Nephron (organoid): ENCODE measurements at regions not wholly inside any gene's neighbourhood (a gene's known extent, or its start where the extent isn't known, plus 50 kb on each side); places are given as distances from the start of the nearest gene placed in this dataset.
A peak's percentile ranks its signal among the peaks of the same experiment; 100 is the strongest.
"Not testable (repeated sequence)": the region's sequence is repeated elsewhere in the genome, so short reads cannot be mapped to it uniquely, and the experiment has no call there.

Experiments used
- H3K27ac Mint-ChIP-seq, 3 experiments: 2 replicates each; pipeline ENCODE4 v1.8.0; 2020; ENCODE audit warnings: mixed read lengths in 3 of 3, mild to moderate bottlenecking in 2 of 3, moderate library complexity in 1 of 3
- H3K27me3 Mint-ChIP-seq: 2 replicates; pipeline ENCODE4 v1.8.0; 2021; ENCODE audit warnings: low read depth, mild to moderate bottlenecking, moderate library complexity, mixed read lengths
- H3K36me3 Mint-ChIP-seq: 2 replicates; pipeline ENCODE4 v1.8.0; 2020; ENCODE audit warnings: low read depth, mixed read lengths
- H3K4me1 Mint-ChIP-seq: 2 replicates; pipeline ENCODE4 v1.8.0; 2020; ENCODE audit warnings: mixed read lengths
- H3K4me3 Mint-ChIP-seq, 3 experiments: 2 replicates each; pipeline ENCODE4 v1.8.0; 2020; ENCODE audit warnings: mild to moderate bottlenecking in 3 of 3, mixed read lengths in 3 of 3, moderate library complexity in 2 of 3
- H3K9me3 Mint-ChIP-seq: 2 replicates; pipeline ENCODE4 v1.8.0; 2020; ENCODE audit warnings: mixed read lengths
- TF ChIP-seq, protein P1 (sequence below), 3 experiments: fragments of 200-600 bp; sonication (generic); IDR thresholded peaks; one replicate each; pipeline ENCODE4 v1.5.0; 2021; ENCODE audit warnings: antibody characterized with exemption in 3 of 3; ENCODE audit not compliant: unreplicated experiment in 3 of 3

DNA sequence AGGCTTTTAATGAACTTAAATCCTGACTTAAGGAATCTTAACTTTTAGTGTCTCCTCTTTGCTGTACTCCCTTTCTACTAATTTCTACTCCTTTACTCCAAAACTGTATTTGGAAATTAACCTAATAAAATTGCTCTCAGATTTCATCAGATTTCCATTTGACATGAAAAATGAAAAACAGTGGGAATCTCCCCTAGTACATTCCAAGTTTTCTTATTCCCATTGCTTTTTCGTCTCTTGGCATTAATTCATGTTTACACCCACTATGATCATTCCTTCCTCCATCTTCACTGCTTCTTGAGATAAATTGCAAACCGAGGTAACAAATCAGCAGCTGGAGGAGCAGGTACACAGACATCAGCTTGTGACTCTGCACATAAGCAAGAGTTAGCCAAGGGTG, 208.7 kb downstream of the VGLL3 start:
- H3K27me3 Mint-ChIP-seq, result no peaks in the 10 kb centered on the region
- H3K36me3 Mint-ChIP-seq, result no peaks in the 10 kb centered on the region
- TF ChIP-seq, protein P1, sequence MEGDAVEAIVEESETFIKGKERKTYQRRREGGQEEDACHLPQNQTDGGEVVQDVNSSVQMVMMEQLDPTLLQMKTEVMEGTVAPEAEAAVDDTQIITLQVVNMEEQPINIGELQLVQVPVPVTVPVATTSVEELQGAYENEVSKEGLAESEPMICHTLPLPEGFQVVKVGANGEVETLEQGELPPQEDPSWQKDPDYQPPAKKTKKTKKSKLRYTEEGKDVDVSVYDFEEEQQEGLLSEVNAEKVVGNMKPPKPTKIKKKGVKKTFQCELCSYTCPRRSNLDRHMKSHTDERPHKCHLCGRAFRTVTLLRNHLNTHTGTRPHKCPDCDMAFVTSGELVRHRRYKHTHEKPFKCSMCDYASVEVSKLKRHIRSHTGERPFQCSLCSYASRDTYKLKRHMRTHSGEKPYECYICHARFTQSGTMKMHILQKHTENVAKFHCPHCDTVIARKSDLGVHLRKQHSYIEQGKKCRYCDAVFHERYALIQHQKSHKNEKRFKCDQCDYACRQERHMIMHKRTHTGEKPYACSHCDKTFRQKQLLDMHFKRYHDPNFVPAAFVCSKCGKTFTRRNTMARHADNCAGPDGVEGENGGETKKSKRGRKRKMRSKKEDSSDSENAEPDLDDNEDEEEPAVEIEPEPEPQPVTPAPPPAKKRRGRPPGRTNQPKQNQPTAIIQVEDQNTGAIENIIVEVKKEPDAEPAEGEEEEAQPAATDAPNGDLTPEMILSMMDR (IDR thresholded peaks at IDR 0.05; ENCODE audit: unreplicated experiment in 3 of 3), result no peak
- no peaks in the 10 kb centered on the region for H3K9me3 Mint-ChIP-seq
- H3K4me1 Mint-ChIP-seq, result peaks cover 13% of the 10 kb centered on the region
- peak overlapping the region in 2 of 3 experiments; percentile 0 to 16 for H3K27ac Mint-ChIP-seq
- no peak overlapping the region for H3K4me3 Mint-ChIP-seq

DNA sequence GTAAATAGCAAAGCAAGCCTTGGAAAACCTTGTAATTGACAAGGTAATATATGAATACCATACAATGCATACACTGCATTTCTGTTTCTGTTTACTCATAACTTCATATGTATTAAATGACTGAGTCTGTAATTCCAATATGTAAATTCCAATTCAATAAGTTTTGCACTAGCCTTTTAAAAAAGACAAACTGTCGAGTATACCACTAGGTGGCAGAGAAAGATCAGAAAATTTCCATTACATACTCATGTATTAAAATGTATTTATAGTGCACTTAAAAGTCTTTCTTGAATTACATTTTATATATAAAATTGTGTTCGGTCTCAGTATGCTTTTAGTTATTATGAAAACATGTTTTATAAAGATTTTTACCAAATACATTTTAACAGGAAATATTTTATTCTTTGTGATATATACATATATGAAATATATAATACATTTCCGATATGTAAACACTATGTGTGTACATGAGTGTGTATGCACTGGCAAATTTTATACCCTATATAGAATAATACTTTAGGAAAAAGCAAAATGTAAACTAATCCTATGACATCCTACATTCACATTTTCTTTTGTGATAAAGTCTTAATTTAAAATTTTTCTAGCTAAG, 216.8 kb downstream of the VGLL3 start:
- Mint-ChIP-seq H3K36me3 (no peaks in the 10 kb centered on the region), H3K4me1 (no peaks in the 10 kb centered on the region), H3K27ac (no peak overlapping the region), H3K4me3 (no peak overlapping the region), H3K27me3 (no peaks in the 10 kb centered on the region), H3K9me3 (no peaks in the 10 kb centered on the region)
- TF ChIP-seq, protein P1 (IDR thresholded peaks at IDR 0.05; ENCODE audit: unreplicated experiment in 3 of 3), result peak; percentile 52 to 75 (median 53)

DNA sequence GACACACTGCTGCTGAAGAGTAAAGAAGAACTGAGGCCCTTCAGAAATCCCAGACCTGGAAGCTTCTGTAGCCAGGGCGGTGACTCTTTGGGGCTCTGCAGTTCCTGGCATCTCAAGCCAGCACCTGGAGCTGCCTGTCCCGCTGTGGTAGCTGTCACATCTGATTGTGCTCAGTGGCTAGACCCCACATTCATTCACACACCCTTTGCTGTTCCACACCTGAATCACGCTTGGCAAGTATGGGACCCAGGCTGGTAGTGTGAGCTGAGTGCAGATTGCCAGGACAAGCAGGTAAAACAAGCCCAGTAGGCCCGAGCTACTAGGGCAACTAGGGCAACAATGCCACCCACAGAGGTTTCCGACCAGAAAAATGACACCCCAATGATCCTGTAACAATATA, 218.2 kb downstream of the VGLL3 start:
- Mint-ChIP-seq H3K9me3 (no peaks in the 10 kb centered on the region), H3K36me3 (no peaks in the 10 kb centered on the region), H3K27me3 (no peaks in the 10 kb centered on the region), H3K27ac (no peak overlapping the region), H3K4me1 (no peaks in the 10 kb centered on the region), H3K4me3 (no peak overlapping the region)
- TF ChIP-seq, protein P1 (IDR thresholded peaks at IDR 0.05; ENCODE audit: unreplicated experiment in 3 of 3), result no peak

DNA sequence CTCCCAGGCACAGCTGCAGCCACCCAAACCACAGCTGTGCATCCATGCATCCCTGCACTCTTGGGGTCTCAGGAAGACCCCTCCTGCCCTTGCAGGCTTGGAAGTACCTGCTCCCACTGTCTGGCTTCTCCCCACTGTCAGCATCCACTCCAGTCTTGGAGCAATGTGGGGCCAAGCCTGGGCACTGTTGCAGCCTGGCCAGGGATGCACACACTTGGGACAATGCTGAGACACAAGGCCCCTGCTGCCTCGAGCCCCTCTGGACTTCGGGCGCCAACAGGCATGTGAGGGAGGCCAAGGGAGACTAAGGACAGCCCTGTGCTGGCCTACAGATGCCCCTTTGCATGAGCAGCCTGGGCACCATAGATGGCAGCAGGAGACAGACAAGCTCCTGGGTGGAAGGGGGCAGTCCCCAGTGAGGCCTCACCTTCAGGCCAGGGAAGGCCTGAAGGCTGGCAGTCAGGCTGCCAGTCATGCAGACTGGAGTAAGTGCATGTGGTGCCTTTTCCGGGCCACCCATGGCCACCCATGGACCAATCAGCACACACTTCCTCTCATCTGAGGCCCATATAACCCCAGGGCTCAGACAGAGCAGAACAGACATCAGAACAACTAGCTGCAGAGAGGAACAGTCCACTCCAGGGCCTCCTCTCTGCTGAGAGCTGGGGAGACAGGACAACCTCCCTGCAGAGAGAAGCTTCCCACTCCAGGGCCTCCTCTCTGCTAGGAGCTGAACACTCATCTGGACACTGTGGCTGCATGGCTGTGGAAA, 219.0 kb downstream of the VGLL3 start:
- Mint-ChIP-seq H3K4me3 (no peak overlapping the region), H3K27ac (no peak overlapping the region), H3K27me3 (no peaks in the 10 kb centered on the region), H3K36me3 (no peaks in the 10 kb centered on the region), H3K4me1 (no peaks in the 10 kb centered on the region), H3K9me3 (no peaks in the 10 kb centered on the region)
- TF ChIP-seq, protein P1 (IDR thresholded peaks at IDR 0.05; ENCODE audit: unreplicated experiment in 3 of 3), result no peak

DNA sequence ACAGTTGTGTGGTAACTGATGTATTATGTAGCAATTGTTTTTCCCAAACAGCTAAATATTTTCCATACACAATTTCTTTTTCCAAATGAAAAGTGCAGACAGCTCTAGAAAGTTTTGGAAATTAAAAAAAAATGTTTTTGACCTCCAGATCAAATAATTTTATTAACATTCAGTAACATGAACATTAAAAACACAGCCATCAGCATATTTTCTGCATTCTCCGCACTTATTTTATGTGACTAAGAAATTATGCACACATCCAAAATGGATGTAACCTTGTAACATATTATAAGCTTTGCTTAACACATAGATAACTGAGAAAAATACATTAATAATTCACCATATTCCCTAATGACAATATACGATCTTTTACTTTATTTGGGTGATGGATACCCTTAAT, 224.6 kb downstream of the VGLL3 start:
- Mint-ChIP-seq H3K36me3 (no peaks in the 10 kb centered on the region), H3K4me3 (no peak overlapping the region), H3K27me3 (no peaks in the 10 kb centered on the region), H3K9me3 (no peaks in the 10 kb centered on the region), H3K4me1 (no peaks in the 10 kb centered on the region), H3K27ac (no peak overlapping the region)
- TF ChIP-seq, protein P1 (IDR thresholded peaks at IDR 0.05; ENCODE audit: unreplicated experiment in 3 of 3), result no peak

DNA sequence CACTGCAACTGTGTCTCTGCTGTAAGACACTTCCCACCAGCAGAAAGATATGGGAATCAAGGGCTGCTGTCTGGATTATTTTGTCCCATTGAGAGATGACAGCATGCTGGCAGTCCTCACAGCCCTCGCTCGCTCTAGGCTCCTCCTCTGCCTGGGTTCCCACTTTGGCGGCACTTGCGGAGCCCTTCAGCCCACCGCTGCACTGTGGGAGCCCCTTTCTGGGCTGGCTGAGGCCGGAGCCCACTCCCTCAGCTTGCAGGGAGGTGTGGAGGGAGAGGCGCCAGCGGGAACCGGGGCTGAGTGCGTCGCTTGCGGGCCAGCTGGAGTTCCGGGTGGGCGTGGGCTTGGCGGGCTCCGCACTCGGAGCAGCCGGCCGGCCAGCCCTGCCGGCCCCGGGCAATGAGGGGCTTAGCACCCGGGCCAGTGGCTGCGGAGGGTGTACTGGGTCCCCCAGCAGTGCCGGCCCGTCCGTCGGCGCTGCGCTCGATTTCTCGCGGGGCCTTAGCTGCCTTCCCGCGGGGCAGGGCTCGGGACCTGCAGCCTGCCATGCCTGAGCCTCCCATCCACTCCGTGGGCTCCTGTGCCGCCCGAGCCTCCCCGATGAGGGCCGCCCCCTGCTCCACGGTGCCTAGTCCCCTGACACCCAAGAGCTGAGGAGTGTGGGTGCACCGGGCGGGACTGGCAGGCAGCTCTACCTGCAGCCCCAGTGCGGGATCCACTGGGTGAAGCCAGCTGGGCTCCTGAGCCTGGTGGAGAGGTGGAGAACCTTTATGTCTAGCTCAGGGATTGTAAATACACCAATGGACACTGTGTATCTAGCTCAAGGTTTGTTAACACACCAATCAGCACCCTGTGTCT, 233.4 kb downstream of the VGLL3 start:
- H3K27ac Mint-ChIP-seq, H3K36me3 Mint-ChIP-seq, H3K9me3 Mint-ChIP-seq, H3K4me3 Mint-ChIP-seq, H3K27me3 Mint-ChIP-seq, H3K4me1 Mint-ChIP-seq: not testable (repeated sequence)
